Astrocyte (in vitro differentiated cells and primary cell): ENCODE measurements at regions not wholly inside any gene's neighbourhood (a gene's known extent, or its start where the extent isn't known, plus 50 kb on each side); places are given as distances from the start of the nearest gene placed in this dataset.

ENCODE experiments used
- DNase-seq: peaks from one replicate; pipeline ENCODE4 v3.0.0-alpha.2; 2010; ENCODE audit warnings: low read depth
- FAIRE-seq: peaks from 2 replicates; lab custom pipeline; 2011; peaks lifted over from hg19 to GRCh38; lab: Jason Lieb, UNC
- H2AFZ ChIP-seq: 2 replicates; pipeline ENCODE4 v1.6.0; 2012; ENCODE audit warnings: low read depth, low read length, inconsistent platforms
- H3K27ac ChIP-seq: 2 replicates; pipeline ENCODE4 v1.5.1; 2011; ENCODE audit warnings: low read depth, low read length, inconsistent platforms
- H3K27me3 ChIP-seq: 2 replicates; pipeline ENCODE4 v1.6.0; 2011; ENCODE audit warnings: low read length, inconsistent platforms; ENCODE audit not compliant: insufficient read depth
- H3K36me3 ChIP-seq: 2 replicates; pipeline ENCODE4 v1.5.1; 2011; ENCODE audit warnings: low read length, inconsistent platforms; ENCODE audit not compliant: insufficient read depth
- H3K4me1 ChIP-seq: 2 replicates; pipeline ENCODE4 v1.5.1; 2011; ENCODE audit warnings: low read length, inconsistent platforms; ENCODE audit not compliant: insufficient read depth
- H3K4me2 ChIP-seq: 2 replicates; pipeline ENCODE4 v1.6.0; 2012; ENCODE audit warnings: low read length, inconsistent platforms
- H3K4me3 ChIP-seq: 2 replicates; pipeline ENCODE4 v1.5.1; 2011; ENCODE audit warnings: low read depth, mild to moderate bottlenecking, low read length, inconsistent platforms; ENCODE audit not compliant: insufficient read depth
- H3K79me2 ChIP-seq: 2 replicates; pipeline ENCODE4 v1.6.0; 2012; ENCODE audit warnings: mild to moderate bottlenecking, low read length, inconsistent platforms; ENCODE audit not compliant: insufficient read depth
- H3K9ac ChIP-seq: 2 replicates; pipeline ENCODE4 v1.6.0; 2012; ENCODE audit warnings: mild to moderate bottlenecking, low read length, inconsistent platforms
- H3K9me3 ChIP-seq: 2 replicates; pipeline ENCODE4 v1.5.1; 2012; ENCODE audit warnings: low read depth, mild to moderate bottlenecking, low read length, inconsistent platforms; ENCODE audit not compliant: insufficient read depth
- H4K20me1 ChIP-seq: 2 replicates; pipeline ENCODE4 v1.6.0; 2012; ENCODE audit warnings: low read length, inconsistent platforms; ENCODE audit not compliant: insufficient read depth
- H3K27ac Mint-ChIP-seq: one replicate; pipeline ENCODE4 v1.8.0; 2021; ENCODE audit warnings: mild to moderate bottlenecking, mixed read lengths; ENCODE audit not compliant: unreplicated experiment
- H3K27me3 Mint-ChIP-seq: one replicate; pipeline ENCODE4 v1.8.0; 2021; ENCODE audit warnings: low read depth, mixed read lengths; ENCODE audit not compliant: unreplicated experiment
- H3K36me3 Mint-ChIP-seq: one replicate; pipeline ENCODE4 v1.8.0; 2021; ENCODE audit warnings: low read depth, mixed read lengths; ENCODE audit not compliant: unreplicated experiment
- H3K4me1 Mint-ChIP-seq: one replicate; pipeline ENCODE4 v1.8.0; 2021; ENCODE audit warnings: low read depth, mixed read lengths; ENCODE audit not compliant: unreplicated experiment
- H3K4me3 Mint-ChIP-seq: one replicate; pipeline ENCODE4 v1.8.0; 2021; ENCODE audit warnings: mild to moderate bottlenecking, moderate library complexity, mixed read lengths; ENCODE audit not compliant: unreplicated experiment
- H3K9me3 Mint-ChIP-seq: one replicate; pipeline ENCODE4 v1.8.0; 2021; ENCODE audit warnings: mild to moderate bottlenecking, mixed read lengths; ENCODE audit not compliant: unreplicated experiment
- CTCF ChIP-seq: IDR thresholded peaks from 2 replicates; pipeline ENCODE4 v1.5.1; 2011; ENCODE audit warnings: low read depth, mild to moderate bottlenecking, inconsistent platforms, low read length, moderate library complexity; ENCODE audit not compliant: insufficient read depth
- EZH2 ChIP-seq: IDR thresholded peaks from 2 replicates; pipeline ENCODE4 v1.6.1; 2012; ENCODE audit warnings: mild to moderate bottlenecking, low read length, inconsistent platforms; ENCODE audit not compliant: insufficient read depth

GRCh38 chr4:31896349-31896748 is 1176.2 kb downstream of the PCDH7 start:
- Histone ChIP-seq H3K9ac (no peak overlapping the region), H3K36me3 (no peaks in the 10 kb centered on the region), H2AFZ (no peak overlapping the region), H3K4me1 (no peaks in the 10 kb centered on the region), H3K9me3 (no peaks in the 10 kb centered on the region), H3K79me2 (no peaks in the 10 kb centered on the region), H3K4me2 (no peak overlapping the region), H3K4me3 (no peak overlapping the region), H3K27me3 (no peaks in the 10 kb centered on the region), H3K27ac (no peak overlapping the region), H4K20me1 (no peaks in the 10 kb centered on the region)
- H3K9me3 Mint-ChIP-seq, result no peaks in the 10 kb centered on the region
- no peak overlapping the region for H3K27ac Mint-ChIP-seq
- no peaks in the 10 kb centered on the region for H3K27me3 Mint-ChIP-seq
- H3K36me3 Mint-ChIP-seq, result no peaks in the 10 kb centered on the region
- TF ChIP-seq EZH2, result no peak
- no peak for TF ChIP-seq CTCF
- FAIRE-seq, result no peak
- DNase-seq, result no peak
- H3K4me3 Mint-ChIP-seq, result no peak overlapping the region
- H3K4me1 Mint-ChIP-seq, result no peaks in the 10 kb centered on the region

DNA sequence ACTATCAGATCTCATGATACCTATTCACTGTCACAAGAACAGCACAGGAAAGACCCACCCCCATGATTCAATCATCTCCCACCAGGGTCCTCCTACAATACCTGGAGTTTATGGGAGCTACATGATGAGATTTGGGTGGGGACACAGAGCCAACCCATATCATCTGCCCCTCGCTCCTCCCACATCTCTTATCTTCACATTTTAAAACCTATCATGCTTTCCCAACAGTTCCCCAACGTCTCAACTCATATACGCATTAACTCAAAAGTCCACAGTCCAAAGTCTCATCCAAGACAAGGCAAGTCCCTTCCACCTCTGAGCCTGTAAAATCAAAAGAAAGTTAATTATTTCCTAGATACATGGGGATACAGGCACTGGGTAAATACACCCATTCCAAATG is 1185.2 kb downstream of the PCDH7 start:
- Histone ChIP-seq H3K36me3 (no peaks in the 10 kb centered on the region), H3K9me3 (no peaks in the 10 kb centered on the region), H3K79me2 (no peaks in the 10 kb centered on the region), H3K9ac (no peak overlapping the region), H3K27me3 (no peaks in the 10 kb centered on the region), H3K4me2 (no peak overlapping the region), H3K4me3 (no peak overlapping the region), H4K20me1 (no peaks in the 10 kb centered on the region), H3K27ac (no peak overlapping the region), H2AFZ (no peak overlapping the region), H3K4me1 (no peaks in the 10 kb centered on the region)
- Mint-ChIP-seq H3K27me3 (no peaks in the 10 kb centered on the region), H3K4me1 (no peaks in the 10 kb centered on the region), H3K4me3 (no peak overlapping the region), H3K36me3 (peaks cover 2% of the 10 kb centered on the region), H3K9me3 (peaks cover 6% of the 10 kb centered on the region), H3K27ac (no peak overlapping the region)
- FAIRE-seq (no peak), DNase-seq (no peak)
- no peak for TF ChIP-seq CTCF
- no peak for TF ChIP-seq EZH2

DNA sequence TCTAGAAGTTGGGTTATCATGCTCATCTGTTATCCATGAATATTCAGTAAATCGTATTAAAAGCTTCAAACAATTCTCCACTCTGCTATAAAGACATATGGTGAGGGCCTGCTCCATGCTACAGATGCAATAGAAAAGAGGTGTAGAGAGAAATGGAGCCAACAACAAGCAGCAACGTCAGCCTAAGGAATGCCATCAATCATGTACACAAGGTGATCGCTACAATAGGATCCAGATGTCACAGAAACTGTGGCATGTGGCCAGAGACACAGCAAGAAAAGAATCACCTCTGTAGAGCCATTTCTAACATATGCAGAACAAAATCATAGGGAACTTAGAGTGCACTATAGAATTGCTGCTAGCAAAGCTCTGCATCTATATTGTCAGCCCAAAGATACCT is 1188.1 kb downstream of the PCDH7 start:
- H3K27ac ChIP-seq, result no peak overlapping the region
- H2AFZ ChIP-seq, result no peak overlapping the region
- Mint-ChIP-seq H3K4me1 (no peaks in the 10 kb centered on the region), H3K27me3 (no peaks in the 10 kb centered on the region), H3K27ac (no peak overlapping the region), H3K9me3 (peaks cover 6% of the 10 kb centered on the region), H3K36me3 (peaks cover 2% of the 10 kb centered on the region), H3K4me3 (no peak overlapping the region)
- no peak overlapping the region for H3K4me2 ChIP-seq
- no peaks in the 10 kb centered on the region for H3K79me2 ChIP-seq
- no peaks in the 10 kb centered on the region for H3K9me3 ChIP-seq
- no peak overlapping the region for H3K9ac ChIP-seq
- TF ChIP-seq EZH2, result no peak
- no peak for TF ChIP-seq CTCF
- no peak overlapping the region for H3K4me3 ChIP-seq
- no peaks in the 10 kb centered on the region for H4K20me1 ChIP-seq
- FAIRE-seq (no peak), DNase-seq (no peak)
- H3K36me3 ChIP-seq, result no peaks in the 10 kb centered on the region
- no peaks in the 10 kb centered on the region for H3K27me3 ChIP-seq
- H3K4me1 ChIP-seq, result no peaks in the 10 kb centered on the region
